22Rv1 (cell line): ENCODE measurements at regions not wholly inside any gene's neighbourhood (a gene's known extent, or its start where the extent isn't known, plus 50 kb on each side); places are given as distances from the start of the nearest gene placed in this dataset.

Source experiments
- ZFX ChIP-seq: fragments of 450-650 bp; IDR thresholded peaks from 2 replicates; pipeline ENCODE4 v1.6.1; 2017; ENCODE audit warnings: antibody characterized with exemption, borderline replicate concordance
- TF ChIP-seq, protein P1 (sequence below): fragments of 450-650 bp; IDR thresholded peaks from 2 replicates; pipeline ENCODE4 v1.5.1; 2017; ENCODE audit warnings: mild to moderate bottlenecking

DNA sequence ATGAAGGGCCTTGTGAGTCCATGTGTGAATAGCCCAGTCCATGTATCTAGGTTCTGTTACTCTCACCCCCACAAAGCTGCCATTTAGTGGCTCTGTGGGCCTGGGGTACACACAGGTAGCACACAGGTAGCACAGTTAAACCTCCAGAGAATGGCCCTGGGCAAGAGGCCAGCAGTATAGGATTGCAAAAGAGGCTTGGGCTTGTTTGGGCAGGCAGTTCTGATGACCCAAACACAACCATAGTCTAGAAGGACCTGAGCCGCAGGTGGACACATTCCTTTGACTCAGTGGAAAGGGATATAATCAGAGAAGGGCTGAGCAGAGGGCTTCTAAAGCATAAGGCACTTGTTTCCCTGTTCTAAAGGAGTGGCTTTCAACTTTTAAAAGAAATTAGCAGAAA is 326.8 kb upstream of the SGCD start:
- TF ChIP-seq, protein P1, sequence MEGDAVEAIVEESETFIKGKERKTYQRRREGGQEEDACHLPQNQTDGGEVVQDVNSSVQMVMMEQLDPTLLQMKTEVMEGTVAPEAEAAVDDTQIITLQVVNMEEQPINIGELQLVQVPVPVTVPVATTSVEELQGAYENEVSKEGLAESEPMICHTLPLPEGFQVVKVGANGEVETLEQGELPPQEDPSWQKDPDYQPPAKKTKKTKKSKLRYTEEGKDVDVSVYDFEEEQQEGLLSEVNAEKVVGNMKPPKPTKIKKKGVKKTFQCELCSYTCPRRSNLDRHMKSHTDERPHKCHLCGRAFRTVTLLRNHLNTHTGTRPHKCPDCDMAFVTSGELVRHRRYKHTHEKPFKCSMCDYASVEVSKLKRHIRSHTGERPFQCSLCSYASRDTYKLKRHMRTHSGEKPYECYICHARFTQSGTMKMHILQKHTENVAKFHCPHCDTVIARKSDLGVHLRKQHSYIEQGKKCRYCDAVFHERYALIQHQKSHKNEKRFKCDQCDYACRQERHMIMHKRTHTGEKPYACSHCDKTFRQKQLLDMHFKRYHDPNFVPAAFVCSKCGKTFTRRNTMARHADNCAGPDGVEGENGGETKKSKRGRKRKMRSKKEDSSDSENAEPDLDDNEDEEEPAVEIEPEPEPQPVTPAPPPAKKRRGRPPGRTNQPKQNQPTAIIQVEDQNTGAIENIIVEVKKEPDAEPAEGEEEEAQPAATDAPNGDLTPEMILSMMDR: no peak
- no peak for TF ChIP-seq ZFX
